Uterus (tissue), 2 donors: ENCODE measurements at regions not wholly inside any gene's neighbourhood (a gene's known extent, or its start where the extent isn't known, plus 50 kb on each side); places are given as distances from the start of the nearest gene placed in this dataset.

Experiments used
- CTCF ChIP-seq, 4 experiments: fragments of 200-600 bp in 2 of 4; fragments of 450-650 bp in 2 of 4; sonication (generic) in 2 of 4; IDR thresholded peaks; one replicate each; pipeline ENCODE4 v1.5.1; 2016 to 2019; ENCODE audit warnings: antibody characterized with exemption in 4 of 4, mild to moderate bottlenecking in 2 of 4, moderate library complexity in 1 of 4
- POLR2A ChIP-seq, 2 donors: fragments of 450-650 bp; IDR thresholded peaks; one replicate each; pipeline ENCODE4 v1.6.1; 2016; ENCODE audit warnings: antibody characterized with exemption in 2 of 2, mild to moderate bottlenecking in 1 of 2, moderate library complexity in 1 of 2

- no peak for TF ChIP-seq CTCF (IDR thresholded peaks at IDR 0.05)
- TF ChIP-seq POLR2A (IDR thresholded peaks at IDR 0.05), result no peak
These were observed 137.6 kb downstream of the ZNF467 start for GRCh38 chr7:149635561-149636329.
